NCI-H1048 (cell line): ENCODE measurements at regions not wholly inside any gene's neighbourhood (a gene's known extent, or its start where the extent isn't known, plus 50 kb on each side); places are given as distances from the start of the nearest gene placed in this dataset.
A peak's percentile ranks its signal among the peaks of the same experiment; 100 is the strongest.
"Not testable (repeated sequence)": the region's sequence is repeated elsewhere in the genome, so short reads cannot be mapped to it uniquely, and the experiment has no call there.

Experiments used
- DNase-seq: peaks from one replicate; lab custom pipeline; 2025; lab: John Stamatoyannopoulos, UW

DNA sequence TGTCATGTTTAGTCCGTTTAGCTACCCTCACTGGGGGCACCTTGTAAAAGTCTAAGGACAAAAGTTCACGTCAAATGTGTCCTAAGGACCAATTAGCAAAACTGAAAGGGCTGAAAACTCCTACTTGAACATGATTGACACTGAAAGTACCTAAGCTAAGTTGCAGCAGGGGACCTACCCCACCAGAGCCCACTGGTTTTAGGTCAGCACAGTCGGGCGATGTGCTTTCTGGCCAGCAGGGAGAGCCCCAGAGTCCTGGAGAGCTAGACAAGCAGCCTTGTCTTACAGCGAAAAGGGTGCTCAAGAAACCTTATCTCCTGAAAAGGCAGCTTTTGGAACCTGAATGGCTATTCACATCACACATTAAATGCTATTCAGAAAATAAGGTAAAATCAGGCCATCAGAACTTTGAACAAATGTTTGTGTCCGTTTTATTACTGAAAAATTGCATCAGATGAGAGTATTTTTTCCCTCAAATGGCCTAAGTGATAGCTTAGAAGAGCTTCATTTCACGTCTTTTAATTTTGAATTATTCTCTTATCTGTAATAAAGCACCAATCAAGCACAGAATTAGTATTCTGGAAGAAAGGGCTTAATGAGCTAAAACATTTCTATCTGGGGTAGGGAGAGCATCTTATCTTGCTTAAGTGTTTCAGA is 52.2 kb upstream of the MKI67 start:
- DNase-seq, result no peak

DNA sequence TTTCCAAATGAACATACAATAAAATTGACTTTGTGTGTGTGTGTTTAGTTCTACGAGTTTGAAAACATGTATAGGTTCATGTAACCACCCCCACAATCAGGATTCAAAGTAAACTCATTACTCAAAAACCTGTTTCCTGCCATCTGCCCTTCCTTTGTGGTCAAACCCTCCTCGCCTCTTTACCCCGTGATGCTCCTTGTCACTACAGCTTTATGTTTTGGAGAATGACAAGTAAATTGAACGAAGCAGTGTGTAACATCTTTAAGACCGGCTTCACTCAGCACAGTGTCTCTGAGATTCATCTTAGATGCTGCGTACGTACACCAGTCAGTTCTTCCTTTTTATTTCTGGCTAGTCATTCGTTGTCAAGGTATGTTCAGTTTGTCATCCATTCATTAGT is 54.6 kb upstream of the MKI67 start:
- no peak for DNase-seq

DNA sequence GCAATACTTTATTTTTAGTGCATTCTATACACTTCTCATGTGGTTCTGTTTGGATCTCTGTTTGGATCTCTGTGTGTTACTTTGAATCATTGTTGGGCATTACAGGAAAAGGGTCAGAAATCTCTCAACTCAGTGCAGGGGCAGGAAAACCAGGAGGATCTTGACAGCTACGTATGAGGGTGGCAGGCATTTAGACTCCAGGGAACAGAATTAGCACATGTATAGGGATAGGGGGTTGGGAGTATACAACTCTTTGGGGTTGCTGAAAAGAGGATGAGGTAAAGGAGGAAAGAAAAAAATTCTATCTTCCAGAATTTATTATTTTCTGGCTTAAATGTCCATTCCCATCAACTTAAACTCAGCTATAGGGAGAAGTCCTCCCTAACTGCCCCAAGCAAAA is 59.4 kb upstream of the MKI67 start:
- DNase-seq, result no peak

DNA sequence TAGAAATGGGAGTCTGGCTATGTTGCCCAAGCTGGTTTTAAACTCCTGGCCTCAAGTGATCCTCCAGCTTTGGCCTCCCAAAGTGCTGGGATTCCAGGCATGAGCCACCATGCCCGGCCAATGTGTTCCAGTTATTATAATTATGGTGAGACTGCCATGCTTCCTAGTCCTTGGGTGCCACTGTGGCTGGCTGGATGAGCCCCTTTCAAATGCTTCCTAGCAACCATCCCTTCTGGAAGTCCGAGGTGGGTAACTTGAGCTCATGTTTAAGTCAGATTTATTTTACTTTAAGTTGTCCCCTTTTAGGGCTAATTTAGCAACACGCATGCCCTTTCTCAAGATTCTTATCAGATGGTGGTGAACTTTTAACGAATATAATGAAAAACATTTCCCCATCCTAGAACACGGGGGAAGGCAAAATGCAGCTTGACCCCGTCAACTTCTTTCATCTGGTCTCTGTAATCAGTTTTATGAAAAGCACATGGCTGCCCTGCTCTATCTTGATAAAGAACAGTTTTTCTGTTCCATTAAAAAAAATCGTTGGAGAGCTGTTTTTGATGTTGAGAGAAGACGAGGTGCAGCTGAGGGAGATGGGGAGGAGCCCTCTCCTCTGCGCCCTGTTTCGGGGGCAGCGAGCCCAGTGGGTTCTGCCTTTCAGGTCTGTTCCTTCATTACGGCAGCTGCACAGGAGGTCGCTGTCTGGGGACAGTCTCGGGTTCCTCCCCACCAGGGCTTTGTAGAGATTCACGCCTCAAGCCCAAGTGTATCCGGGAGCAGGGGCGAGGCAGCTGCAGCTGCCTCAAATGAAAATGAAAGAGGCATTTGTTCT is 61.0 kb upstream of the MKI67 start:
- DNase-seq, result no peak

DNA sequence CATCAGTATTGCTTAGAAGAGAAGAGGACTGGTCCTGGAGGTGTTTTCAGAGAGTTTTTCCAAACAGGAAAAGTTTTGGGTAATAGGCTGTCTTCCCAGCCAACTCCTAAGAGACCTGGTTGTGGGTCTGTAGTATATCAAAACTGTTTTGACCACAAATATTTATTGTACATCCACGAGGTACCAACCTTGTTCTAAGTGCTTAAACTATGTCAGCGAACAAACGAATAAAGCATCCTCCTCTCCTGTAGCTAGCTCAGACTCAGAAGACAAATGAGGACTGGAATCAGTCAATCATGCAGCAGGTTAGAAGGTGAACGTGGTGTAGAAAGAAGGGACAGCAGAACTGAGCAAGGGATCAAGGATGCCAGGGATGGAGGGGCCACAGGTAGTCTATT is 61.6 kb upstream of the MKI67 start:
- DNase-seq, result no peak

DNA sequence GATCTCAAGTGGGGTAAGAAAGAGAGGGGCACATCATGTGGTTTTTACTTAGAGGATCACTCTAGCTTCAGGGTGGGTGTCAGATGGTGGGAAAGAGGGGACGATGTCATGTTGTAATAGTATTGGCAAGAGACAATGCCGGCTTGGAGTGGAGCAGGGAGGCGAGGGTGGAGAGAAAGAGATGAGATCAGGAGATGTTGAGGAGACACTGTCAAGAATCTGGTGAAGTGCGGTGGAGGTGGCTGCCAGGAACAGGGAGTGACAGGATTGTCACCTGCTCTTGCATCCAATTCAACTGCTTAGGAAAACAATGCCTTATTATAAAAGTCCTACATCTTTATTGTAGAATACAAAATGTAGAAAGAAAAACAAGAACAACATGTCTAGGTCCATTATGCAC is 63.0 kb upstream of the MKI67 start:
- no peak for DNase-seq

DNA sequence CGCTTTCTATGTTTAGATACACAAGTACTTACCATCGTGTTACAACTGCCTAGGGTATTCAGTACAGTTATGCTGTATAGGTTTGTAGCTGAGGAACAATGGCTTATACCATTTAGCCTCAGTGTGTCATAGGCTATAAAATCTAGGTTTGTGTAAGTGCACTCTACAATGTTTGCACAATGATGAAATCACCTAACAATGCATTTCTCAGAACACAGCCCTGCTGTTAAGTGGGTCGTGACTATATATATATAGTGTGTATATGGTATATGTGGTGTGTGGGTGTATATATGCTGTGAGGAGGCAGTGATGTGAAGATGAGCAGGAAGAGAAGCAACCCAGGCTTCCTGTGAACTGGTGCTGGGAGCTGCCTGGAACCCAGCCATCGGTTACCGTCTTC is 65.6 kb upstream of the MKI67 start:
- DNase-seq, result no peak

DNA sequence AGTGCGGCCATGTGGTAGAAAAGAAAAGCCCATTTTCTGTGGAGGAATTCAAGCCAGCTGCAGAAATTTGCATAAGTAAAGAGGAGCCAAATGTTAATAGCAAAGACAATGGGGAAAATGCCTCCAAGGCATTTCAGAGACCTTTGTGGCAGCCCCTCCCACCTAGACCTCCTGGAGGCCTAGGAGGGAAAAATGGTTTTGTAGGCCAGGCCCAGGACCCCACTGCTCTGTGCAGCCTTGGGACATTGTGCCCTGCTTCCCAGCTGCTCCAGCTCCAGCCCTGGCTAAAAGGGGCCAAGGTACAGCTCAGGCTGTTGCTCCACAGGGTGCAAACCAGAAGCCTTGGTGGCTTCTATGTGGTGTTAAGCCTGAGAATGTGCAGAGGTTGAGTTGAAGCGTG is 75.6 kb upstream of the MKI67 start:
- not testable (repeated sequence) for DNase-seq

DNA sequence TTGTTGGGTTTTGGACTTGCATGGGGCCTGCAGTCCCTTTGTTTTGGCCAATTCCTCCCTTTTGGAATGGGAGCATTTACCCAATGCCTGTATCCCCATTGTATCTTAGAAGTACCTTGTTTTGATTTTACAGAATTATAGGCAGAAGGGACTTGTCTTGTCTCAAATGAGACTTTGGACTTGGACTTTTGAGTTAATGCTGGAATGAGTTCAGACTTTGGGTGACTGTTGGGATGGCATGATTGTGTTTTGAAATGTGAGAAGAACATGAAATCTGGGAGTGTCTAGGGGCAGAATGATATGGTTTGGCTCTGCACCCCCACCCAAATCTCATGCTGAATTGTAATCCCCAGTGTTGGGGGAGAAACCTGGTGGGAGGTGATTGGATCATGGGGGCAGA is 76.8 kb upstream of the MKI67 start:
- no peak for DNase-seq

DNA sequence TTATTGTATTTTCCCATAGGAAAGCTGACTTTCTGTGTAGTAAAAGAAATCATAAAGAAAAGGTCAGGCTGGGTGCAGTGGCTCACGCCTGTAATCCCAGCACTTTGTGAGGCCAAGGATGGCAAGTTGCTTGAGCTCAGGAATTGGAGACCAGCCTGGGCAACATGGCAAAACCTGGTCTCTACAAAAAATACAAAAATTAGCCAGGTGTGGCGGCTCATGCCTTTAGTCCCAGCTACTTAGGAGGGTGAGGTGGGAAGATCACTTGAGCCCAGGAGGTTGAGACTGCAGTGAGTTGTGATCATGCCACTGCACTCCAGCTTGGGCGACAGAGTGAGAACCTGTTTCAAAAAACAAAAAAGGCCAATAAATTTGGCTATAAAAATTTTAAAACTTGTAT is 79.4 kb upstream of the MKI67 start:
- DNase-seq, result not testable (repeated sequence)

DNA sequence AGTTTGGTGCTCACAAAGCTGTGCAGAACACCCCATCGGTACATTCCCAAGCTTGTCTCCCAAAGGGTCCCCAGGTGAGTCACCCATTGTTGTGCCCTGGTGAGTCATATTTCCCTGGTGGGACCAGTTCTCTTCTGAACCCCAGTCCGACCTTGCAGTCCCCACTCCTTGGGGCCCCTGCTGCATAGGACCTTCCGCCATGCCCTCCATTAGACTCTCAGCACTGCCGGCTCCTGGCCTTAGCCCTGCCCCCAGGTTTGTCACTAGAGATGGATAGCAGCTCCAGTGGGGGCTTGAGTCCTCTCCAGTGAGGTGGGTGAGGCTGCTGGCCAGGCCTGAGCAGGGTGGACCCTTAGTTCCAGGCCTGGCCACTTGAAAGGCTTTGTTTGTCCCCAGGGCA is 80.5 kb upstream of the MKI67 start:
- no peak for DNase-seq

DNA sequence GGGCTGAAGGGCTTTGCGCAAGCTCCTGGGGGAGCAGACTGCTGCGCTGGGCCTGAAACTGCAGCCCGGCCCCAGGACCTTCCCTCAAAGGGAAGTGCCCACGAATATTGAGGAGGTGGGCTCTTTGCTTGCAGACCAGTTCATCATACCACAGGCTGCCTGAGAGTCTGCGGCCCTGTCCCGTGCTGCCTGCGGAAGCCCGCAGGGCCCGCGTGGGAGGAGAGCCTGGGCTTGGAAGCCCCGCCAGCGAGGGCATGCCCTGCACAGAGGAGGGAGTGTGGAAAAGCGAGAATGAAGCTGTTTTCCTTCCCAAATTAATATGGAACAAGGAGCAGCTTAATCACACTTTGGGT is 83.6 kb upstream of the MKI67 start:
- DNase-seq, result no peak

DNA sequence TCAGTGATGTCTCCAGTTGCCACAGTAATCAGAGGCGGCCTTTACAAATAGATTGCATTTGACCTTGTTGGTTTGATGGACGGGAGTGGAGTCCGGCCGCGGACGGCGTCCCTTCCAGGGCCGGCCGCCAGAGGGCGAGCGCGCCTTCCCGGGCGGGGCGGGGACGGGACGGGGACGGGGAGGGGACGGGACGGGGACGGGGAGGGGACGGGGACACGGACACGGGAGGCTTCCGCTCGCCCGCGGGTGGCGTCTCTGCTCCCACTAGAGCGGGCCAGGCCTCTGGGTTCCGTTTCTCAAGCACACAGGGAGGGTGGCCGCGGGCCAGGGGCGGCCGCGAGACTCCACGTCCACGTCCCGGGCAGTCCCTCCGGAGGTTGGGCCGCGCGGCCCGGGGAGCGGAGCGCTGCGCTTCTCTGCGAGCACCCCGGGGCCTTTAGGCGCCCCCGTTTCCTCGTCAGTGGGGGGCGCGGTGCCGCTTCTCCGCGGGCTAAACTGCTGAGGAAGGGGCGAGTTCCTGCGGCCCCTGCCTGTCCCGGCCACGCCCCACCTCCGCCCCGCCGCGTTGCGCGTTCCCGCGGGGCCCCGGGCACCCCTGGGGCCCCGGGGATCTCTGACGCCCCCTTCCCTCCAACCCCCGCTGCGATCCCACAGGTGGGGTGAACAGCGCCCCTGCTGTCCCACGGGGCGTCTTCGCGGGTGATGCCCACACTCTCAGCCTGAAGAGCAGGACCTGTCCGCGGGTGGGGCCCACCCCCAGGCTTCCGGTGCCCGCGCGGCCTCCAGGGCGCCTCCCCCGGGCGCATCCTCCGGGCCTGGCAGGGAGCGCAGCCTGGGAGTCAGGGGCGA is 84.2 kb upstream of the MKI67 start:
- no peak for DNase-seq

DNA sequence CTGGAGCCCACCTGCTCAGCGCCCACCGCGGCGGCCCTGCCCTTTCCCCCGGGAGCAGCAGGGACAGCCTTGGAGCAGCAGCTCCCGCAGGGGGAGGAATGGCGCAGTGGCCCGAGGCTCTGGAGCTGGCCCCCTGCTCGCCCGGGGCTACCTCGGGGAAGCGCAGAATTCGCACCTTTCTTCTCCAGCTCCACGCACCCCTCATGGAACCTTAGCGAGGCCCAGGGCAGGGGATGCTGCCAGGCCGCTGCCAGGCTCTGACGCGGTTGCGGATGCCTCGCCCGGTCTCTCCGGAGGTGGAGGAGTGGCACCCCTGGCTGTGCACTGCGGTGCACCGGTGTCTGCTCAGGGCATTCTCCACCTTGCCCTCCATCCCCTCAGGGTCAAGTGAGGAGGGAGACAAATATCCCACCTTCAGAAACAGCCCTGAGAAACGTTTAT is 84.9 kb upstream of the MKI67 start:
- no peak for DNase-seq

DNA sequence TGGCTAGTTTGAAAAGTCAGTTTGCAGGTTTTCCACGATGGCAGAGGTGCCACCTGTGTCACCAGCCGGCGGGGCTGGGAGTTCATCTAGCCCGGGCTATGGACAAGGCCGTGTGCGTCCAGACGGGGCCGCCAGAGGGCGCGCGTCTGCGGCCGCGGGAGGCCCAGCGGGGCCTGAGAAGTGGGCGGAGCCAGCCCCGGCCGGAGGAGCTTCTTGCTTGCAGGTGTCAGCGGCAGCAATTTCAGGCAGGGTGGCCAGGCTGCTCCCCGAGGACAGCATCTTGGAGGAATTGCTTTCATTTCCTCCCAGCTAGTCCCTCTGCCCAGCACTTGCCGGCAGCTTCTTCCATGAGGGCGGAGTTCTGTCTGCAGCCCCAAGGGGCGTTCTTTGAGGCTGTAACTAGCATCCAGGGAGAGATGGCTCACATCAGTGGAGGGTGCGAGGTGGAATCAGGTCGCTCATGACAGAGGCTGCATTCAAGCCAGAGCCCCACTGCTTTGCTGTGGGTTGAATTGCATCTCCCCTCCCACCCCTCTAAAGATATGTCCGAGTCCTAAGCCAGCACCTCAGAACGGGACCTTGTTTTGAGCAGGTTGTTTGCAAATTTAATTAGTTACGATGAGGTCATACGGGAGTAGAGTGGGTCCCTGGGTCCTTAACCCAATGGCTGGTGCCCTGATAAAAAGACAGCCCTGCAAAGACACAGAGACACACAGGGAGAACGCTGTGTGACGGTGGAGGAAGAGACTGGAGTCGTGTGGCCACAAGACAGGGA is 85.9 kb upstream of the MKI67 start:
- peak; percentile 49 for DNase-seq

DNA sequence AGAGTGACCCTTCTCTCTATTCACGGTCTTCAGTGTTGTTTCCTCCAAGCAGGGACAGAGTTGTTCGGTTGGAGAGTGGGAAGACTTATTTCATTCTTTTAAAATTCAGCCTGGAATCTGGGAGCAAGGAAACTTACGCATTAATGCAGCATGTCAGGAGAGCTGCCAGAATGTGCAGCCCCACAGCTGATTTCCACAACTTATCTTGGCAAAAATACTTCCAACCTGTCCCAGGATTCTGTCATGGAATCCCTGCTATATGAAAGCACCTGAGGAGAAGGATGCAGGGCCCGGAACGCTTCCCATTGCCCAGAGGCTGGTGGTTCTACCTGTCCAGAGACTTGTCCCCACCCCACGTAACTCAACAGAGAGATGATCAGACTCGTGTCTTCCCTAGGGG is 86.9 kb upstream of the MKI67 start:
- no peak for DNase-seq

DNA sequence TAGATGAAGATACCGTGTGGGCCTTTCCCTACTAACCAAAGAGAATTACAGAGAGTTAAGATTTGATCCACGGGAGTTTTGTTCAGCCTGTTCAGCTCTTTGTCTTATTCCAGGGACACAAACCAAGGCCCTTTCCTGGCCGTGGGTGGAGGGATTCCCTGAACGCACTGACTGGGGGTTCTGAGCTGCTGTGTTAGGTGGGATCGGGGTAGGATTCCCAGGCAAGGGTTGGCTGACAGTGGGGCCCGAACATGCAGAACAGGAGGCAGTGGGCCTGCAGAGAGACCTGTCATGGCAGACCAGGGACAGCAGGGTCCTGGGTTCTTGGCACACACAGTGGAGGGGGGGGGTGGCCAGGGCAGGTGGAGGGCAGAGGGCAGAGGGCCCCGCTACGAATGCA is 89.5 kb upstream of the MKI67 start:
- DNase-seq, result no peak

DNA sequence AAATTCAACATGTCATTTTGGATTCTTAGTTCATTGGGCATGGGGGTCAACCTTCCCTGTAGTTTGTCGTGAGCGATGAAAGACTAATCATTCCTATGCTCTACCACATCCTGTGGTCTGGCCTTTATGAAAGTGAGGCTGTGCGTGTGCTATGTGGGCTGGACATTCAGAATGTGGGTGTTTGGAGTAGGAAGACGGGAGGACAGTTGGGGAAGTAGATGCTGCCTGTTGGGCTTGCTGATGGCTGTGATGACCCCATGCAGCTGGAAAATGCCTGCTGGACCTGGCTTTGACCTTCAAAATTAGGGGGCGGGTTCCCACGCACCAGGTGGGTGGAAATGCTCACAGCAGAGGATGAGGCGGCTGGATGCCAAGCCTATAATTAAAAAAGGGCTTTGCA is 90.9 kb upstream of the MKI67 start:
- no peak for DNase-seq

DNA sequence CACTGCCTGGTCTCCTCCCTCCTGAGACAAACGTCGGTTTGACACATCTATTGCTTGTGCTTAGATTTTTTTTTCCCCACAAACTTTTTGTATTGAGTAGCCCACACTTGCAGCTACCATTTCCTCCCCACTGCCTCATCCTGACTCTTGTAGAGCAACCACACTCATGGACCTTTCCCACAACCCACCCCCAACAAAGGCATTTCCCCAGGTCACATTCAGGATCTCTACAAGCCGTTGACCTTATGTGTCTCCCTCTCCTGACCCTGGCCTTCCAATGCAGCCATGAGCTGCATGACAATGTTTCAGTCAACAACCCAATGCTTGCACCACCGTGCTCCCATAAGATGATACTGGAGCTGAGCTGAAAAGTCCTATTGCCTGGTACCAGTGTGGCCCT is 91.9 kb upstream of the MKI67 start:
- DNase-seq, result no peak

DNA sequence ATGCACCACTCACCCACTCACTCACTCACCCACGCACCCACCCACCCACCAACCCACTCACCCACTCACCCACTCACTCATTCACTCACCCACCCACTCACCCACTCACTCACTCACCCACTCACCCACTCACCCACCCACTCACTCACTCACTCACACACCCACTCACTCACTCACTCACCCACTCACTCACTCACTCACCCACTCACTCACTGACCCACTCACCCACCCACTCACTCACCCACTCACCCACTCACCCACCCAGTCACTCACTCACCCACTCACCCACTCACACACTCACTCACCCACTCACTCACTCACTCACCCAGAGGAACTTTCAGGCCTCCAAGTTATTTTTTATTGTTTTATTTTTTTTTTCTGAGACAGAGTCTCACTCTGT is 93.1 kb upstream of the MKI67 start:
- no peak for DNase-seq

DNA sequence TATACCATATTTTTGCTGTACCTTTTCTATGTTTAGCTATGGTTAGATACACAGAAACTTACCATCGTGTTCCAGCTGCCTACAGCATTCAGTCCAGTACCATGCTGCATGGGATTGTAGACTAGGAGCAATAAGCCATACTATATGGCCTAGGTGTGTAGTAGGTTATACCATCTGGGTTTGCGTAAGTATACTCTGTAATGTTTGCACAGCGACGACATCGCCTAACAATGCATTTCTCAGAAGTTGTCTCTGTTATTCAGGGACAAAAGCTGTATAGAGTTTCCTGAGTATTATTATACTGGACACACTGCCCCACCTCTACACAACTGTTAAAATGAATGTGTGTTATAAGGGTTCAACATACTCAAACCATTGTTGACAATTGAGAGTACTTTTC is 93.8 kb upstream of the MKI67 start:
- no peak for DNase-seq

DNA sequence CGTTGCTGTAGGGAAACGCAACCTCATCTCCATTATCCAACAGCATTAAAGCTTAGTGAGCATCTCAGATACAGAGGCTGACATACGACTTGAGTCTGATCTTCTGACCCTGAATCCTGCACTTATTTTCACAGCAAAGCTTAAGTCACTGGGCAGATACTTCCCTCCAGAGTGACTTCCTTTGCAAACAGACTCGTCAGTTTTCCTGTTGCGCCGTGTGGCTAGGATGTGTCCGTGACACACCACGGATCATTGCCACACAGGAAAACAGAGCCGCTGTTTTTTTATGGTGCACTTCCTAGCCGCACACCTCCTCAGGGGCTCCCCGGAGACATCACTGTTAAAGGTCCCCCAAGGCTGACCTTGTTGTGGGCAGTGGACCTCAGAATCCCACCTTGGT is 94.9 kb upstream of the MKI67 start:
- no peak for DNase-seq
